Fibroblast of the aortic adventitia (primary cell): ENCODE measurements at regions not wholly inside any gene's neighbourhood (a gene's known extent, or its start where the extent isn't known, plus 50 kb on each side); places are given as distances from the start of the nearest gene placed in this dataset.
A peak's percentile ranks its signal among the peaks of the same experiment; 100 is the strongest.

Source experiments
- DNase-seq: peaks from one replicate; pipeline ENCODE4 v3.0.0-alpha.2; 2010; ENCODE audit warnings: low read depth
- H3K4me3 ChIP-seq: 2 replicates; pipeline ENCODE4 v1.5.1; 2011; ENCODE audit warnings: low read depth, mild to moderate bottlenecking, control low read depth, low read length, moderate library complexity
- TF ChIP-seq, protein P1 (sequence below): IDR thresholded peaks from 2 replicates; pipeline ENCODE4 v1.5.1; 2011; ENCODE audit warnings: mild to moderate bottlenecking, low read length, control low read depth, inconsistent platforms; ENCODE audit not compliant: insufficient read depth

GRCh38 chr2:160741271-160741670, 247.7 kb upstream of the RBMS1 start:
- no peak for DNase-seq
- TF ChIP-seq, protein P1, sequence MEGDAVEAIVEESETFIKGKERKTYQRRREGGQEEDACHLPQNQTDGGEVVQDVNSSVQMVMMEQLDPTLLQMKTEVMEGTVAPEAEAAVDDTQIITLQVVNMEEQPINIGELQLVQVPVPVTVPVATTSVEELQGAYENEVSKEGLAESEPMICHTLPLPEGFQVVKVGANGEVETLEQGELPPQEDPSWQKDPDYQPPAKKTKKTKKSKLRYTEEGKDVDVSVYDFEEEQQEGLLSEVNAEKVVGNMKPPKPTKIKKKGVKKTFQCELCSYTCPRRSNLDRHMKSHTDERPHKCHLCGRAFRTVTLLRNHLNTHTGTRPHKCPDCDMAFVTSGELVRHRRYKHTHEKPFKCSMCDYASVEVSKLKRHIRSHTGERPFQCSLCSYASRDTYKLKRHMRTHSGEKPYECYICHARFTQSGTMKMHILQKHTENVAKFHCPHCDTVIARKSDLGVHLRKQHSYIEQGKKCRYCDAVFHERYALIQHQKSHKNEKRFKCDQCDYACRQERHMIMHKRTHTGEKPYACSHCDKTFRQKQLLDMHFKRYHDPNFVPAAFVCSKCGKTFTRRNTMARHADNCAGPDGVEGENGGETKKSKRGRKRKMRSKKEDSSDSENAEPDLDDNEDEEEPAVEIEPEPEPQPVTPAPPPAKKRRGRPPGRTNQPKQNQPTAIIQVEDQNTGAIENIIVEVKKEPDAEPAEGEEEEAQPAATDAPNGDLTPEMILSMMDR, result no peak

GRCh38 chr2:160741815-160742214, 248.2 kb upstream of the RBMS1 start:
- TF ChIP-seq, protein P1, result no peak
- no peak overlapping the region for H3K4me3 ChIP-seq
- no peak for DNase-seq

More at GRCh38 chr2:160741271-160741670, 247.7 kb upstream of the RBMS1 start:
- no peak overlapping the region for H3K4me3 ChIP-seq

DNA sequence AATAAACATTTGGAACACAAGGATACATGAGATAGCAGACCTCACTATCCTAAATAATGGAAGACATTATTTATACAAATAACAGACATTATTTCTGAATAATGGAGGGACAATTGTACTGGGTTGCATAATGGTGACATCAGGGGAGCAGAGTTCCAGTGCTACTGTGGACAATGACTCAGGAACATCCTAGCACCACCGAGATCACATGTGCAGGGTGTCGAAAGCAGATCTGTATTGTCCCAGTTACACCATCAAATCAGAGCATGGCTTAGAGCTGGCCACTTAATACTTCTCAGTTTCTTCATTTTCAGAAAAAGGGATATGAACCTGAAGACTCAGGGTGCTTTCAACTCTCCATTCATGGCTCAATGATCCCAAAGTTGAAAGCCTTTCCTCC, 249.1 kb upstream of the RBMS1 start:
- DNase-seq, result no peak
- TF ChIP-seq, protein P1, result no peak
- no peak overlapping the region for H3K4me3 ChIP-seq

- peak; percentile 68 for DNase-seq
- H3K4me3 ChIP-seq, result no peak overlapping the region
These were observed 254.0 kb upstream of the RBMS1 start for GRCh38 chr2:160747501-160748170.

GRCh38 chr2:160751021-160751420, 257.4 kb upstream of the RBMS1 start:
- no peak overlapping the region for H3K4me3 ChIP-seq
- TF ChIP-seq, protein P1, result no peak
- DNase-seq, result peak; percentile 60

More at GRCh38 chr2:160747501-160748170, 254.0 kb upstream of the RBMS1 start:
- TF ChIP-seq, protein P1, result no peak

DNA sequence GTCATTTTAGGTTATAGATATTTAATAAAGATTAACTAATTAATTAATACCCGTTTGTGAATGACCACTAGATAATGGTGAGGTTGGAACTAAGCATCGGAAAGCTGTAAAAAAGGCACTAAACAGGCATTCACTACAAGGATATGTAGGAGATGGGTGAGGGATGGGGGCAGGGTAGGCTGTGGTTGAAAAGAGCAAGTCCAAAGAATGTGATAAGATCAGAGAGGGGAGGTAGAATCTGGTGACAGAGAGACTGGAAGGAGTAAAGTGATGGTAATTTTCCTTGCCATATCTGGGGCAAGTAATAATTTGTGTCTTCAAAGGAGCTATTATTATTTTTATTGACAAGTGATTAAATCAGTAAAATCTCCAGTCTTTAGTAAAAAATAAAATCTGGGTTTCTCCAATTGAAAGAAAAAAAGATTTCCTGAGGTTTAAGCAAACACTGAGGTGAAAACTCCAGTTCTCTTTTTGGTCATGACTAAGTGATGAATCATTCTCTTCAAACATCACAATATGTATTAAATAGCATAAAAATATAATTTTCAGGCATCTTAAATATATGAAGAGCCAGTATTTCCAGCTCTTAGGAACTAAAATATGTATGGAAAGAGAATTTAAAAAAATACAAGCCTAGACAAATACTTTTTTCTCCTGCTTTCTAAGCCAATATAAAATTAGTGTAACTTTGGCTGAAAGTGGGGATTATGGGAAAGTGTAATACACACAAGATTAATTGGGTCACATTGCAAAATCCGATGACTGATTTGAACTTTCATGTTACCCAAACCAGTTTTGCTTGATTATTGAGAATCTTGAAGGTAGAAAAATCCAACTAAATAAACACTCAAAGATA, 259.1 kb upstream of the RBMS1 start:
- TF ChIP-seq, protein P1, result no peak
- H3K4me3 ChIP-seq, result no peak overlapping the region
- peak; percentile 58 for DNase-seq
